Stimulated activated CD8-positive, alpha-beta memory T cell treated with anti-CD3 and anti-CD28 coated beads, Interleukin-7, amount 100 ng/mL, for 1 hour (primary cell): ENCODE measurements at regions not wholly inside any gene's neighbourhood (a gene's known extent, or its start where the extent isn't known, plus 50 kb on each side); places are given as distances from the start of the nearest gene placed in this dataset.

Experiments
- DNase-seq, 2 donors: peaks; one replicate each; pipeline ENCODE4 v3.0.0-alpha.2; 2020; ENCODE audit warnings: low read depth in 2 of 2

- DNase-seq, result no peak
These were observed 1680.8 kb downstream of the EFNB2 start for GRCh38 chr13:104854698-104855097.

GRCh38 chr13:104854007-104854406 lies 1681.5 kb downstream of the EFNB2 start:
- no peak for DNase-seq

DNA sequence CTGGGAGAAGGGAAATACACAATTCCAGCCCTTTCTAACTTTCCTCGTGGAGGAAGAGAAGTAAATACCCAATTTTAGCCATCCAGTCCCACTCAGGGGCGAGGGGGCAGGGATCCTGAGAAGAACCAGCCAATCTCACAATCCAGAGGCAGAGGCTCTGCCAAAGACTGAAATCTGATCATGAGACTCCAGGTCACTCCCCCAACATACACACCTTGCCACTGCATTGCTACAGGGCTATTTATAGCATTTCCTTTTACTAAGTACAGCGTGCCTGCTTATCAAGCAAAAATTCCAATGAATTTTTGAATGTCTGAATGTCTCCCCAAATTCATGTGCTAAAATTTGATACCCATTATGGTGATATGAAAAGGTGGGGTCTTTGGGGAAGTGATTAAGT lies 1687.5 kb downstream of the EFNB2 start:
- DNase-seq, result no peak

GRCh38 chr13:104843401-104843800 lies 1692.1 kb downstream of the EFNB2 start:
- no peak for DNase-seq

- no peak for DNase-seq
These were observed 1694.4 kb downstream of the EFNB2 start for GRCh38 chr13:104841110-104841509.

DNA sequence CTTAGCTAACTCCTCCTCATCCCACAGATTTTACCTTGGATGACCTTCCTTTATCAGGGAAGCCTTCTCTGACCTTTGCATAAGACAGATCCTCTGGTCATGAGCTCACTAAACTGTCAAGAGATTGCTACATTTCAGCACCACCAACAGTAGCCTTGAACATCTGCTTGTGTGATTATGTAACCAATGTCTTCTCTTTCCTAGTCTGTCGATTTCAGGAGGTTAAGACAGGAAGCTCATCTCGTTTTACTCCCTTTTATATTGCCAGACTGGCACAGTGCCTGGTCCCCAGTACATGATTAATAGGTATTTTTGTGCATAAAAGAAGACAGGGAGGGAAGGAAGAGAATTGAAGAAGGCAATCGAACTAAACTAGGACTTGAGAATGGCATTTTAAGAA lies 1697.7 kb downstream of the EFNB2 start:
- DNase-seq, result no peak

DNA sequence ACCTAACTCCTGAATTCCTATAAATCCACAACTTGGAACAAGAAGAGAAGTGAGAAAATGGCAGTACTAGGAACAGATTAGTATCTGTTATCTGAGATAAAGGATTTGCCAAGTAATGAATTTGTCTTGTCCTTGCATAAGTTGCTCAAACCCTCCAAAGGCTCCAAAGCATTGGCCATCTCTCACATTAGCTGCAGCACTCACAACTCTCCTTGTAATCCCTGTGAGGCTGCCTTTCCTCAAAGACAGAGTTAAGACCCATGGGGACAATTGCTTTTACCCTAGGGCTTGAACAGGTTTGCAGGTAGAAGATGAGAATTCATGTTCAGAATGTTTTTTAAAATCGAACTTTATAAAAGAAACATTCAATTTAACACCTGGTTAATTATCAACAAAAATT lies 1702.2 kb downstream of the EFNB2 start:
- no peak for DNase-seq

GRCh38 chr13:104832231-104832630 lies 1703.2 kb downstream of the EFNB2 start:
- DNase-seq, result no peak

- no peak for DNase-seq
These were observed 1703.6 kb downstream of the EFNB2 start for GRCh38 chr13:104831831-104832230.

- DNase-seq, result no peak
These were observed 1711.8 kb downstream of the EFNB2 start for GRCh38 chr13:104823709-104824108.

DNA sequence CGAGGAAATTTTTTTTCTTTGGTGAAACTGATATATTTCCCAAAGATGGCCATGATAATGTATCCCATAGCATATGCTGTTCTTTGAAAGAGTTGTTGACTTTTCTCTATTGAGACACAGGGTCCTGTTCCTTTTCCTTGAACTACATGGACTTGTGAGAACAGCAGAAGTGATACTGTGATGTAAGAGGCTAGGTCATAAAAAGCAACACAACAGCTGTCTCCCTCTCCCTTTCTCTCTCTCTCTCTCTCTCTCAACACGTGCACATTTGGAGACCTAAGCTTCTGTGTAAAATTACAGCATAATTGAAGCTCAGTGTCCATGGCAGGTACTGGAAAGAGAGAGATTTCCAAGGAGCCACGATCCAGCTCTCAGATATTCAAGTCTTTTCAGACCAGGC lies 1712.4 kb downstream of the EFNB2 start:
- DNase-seq, result no peak

DNA sequence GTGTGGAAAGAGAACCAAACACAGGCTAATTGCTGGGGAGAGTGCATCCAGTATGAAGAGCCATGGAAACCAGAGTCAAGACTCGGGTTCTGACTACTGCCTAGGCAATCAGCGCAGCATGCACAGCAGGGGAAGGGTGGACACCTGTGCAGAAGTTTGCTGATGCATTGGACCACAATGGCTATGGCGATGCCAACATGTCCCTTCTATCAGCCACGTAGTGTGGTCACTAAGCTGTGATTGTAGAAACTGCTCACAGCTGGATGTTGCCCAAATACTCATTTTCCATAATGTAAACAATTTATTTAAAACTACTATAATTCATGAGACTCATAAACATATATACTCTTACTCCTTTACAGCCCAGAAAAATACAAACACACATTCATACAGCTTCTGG lies 1718.2 kb downstream of the EFNB2 start:
- no peak for DNase-seq

GRCh38 chr13:104816726-104817125 lies 1718.7 kb downstream of the EFNB2 start:
- DNase-seq, result no peak

DNA sequence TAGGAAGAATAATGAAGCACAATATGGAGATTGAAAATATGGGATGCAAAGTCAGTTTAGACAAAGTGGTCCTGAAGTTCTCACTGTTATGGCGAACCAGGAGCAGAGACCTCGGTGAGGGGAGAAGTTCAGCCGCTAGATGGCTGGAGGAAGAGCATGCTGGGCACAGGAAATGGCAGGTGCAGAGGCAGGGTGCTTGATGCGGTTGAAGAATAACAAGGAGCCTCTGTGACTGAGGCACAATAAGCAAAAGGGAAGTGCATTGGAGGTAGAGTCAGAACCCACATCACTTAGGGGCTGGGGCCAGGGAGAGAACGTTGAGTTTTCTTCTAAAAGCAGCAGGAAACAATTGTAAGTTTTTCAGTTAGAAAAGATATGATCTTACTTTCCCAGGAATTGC lies 1725.2 kb downstream of the EFNB2 start:
- no peak for DNase-seq

GRCh38 chr13:104809483-104809882 lies 1726.0 kb downstream of the EFNB2 start:
- no peak for DNase-seq

DNA sequence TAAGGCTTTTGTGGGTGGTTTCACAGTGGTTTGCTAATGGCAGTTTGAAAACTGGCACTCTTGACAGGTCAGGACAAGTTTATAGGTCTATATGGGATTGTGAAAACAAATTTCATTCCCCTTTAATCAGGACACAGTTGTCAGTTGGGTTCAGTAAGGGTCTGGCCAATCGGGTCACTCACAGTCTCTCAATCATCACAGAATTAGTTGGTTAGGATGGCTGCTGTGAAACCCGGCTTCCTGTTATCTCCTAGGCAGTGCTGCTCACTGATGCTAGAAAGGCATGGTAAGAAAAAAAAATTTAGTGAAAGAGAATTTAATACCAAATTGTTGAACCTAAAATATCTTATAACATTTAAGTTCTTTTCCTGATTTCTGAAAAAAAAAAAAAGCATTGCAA lies 1730.1 kb downstream of the EFNB2 start:
- DNase-seq, result no peak

- DNase-seq, result no peak
These were observed 1732.9 kb upstream of the SLC10A2 start for GRCh38 chr13:104799152-104799551.

GRCh38 chr13:104798486-104798885 lies 1732.3 kb upstream of the SLC10A2 start:
- no peak for DNase-seq

GRCh38 chr13:104796581-104796980 lies 1730.4 kb upstream of the SLC10A2 start:
- no peak for DNase-seq

- DNase-seq, result no peak
These were observed 1719.7 kb upstream of the SLC10A2 start for GRCh38 chr13:104785952-104786351.

DNA sequence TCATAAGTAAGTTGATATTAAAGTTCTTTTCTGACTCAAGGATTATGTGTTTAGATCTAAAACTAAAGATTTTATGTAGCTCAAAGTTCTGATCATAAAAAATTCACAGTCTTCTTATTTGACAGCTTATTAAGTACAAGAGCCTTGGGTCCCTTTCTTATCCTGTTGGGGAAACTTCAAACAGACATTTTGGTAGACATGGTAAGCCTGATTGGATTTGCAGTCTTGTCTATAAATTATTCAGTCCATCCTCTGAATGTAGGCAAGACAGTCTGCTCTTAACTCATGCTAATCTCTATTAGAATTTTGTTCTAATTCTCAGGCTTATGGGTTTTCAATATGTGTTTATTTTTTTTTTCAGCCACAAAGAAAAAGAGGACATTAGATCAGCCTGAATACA lies 1718.7 kb upstream of the SLC10A2 start:
- no peak for DNase-seq

- DNase-seq, result no peak
These were observed 1716.5 kb upstream of the SLC10A2 start for GRCh38 chr13:104782741-104783140.

- no peak for DNase-seq
These were observed 1713.2 kb upstream of the SLC10A2 start for GRCh38 chr13:104779311-104779993.

- no peak for DNase-seq
These were observed 1707.6 kb upstream of the SLC10A2 start for GRCh38 chr13:104773775-104774174.
